ENCODE measurements at regions not wholly inside any gene's neighbourhood (a gene's known extent, or its start where the extent isn't known, plus 50 kb on each side); places are given as distances from the start of the nearest gene placed in this dataset.

DNA sequence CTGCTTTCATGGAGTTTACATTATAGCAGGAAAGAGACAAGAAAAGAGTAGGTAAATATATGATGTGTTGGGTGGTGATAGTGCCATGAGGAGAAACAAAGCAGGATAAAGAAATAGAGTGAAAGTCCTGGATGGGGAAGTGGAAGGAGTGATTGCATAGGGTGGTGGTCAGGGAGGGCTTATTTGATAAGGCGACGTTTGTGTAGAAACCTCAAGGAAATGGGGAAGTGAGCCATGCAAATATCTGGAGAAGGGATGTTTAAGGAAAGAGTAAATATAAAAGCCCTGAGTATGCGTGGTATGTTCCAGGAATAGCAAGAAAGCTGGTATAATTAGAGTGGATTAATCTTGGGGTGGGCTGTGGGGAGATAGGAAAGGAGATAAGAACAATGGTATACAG is 134.7 kb upstream of the SV2C start:
- H3K4me2 ChIP-seq (ENCODE audit: insufficient read depth, insufficient read length, low read length) = no peak overlapping the region
- H3K23ac ChIP-seq (ENCODE audit: insufficient read length, low read depth, low read length) = no peak overlapping the region
- WGBS (ENCODE audit: extremely low coverage, insufficient read length, low lambda C conversion rate) = no CpG with 5 or more reads among the region's 3 CpGs
- TF ChIP-seq, protein P1, sequence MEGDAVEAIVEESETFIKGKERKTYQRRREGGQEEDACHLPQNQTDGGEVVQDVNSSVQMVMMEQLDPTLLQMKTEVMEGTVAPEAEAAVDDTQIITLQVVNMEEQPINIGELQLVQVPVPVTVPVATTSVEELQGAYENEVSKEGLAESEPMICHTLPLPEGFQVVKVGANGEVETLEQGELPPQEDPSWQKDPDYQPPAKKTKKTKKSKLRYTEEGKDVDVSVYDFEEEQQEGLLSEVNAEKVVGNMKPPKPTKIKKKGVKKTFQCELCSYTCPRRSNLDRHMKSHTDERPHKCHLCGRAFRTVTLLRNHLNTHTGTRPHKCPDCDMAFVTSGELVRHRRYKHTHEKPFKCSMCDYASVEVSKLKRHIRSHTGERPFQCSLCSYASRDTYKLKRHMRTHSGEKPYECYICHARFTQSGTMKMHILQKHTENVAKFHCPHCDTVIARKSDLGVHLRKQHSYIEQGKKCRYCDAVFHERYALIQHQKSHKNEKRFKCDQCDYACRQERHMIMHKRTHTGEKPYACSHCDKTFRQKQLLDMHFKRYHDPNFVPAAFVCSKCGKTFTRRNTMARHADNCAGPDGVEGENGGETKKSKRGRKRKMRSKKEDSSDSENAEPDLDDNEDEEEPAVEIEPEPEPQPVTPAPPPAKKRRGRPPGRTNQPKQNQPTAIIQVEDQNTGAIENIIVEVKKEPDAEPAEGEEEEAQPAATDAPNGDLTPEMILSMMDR (conservative IDR thresholded peaks at IDR 0.05) = no peak
- no peak overlapping the region for H3K9ac ChIP-seq (ENCODE audit: extremely low read depth, insufficient read length, low read length)
- no peak overlapping the region for H2BK5ac ChIP-seq (ENCODE audit: insufficient read length, low read length)
- H4K91ac ChIP-seq (ENCODE audit: insufficient read length, low read depth, low read length) = no peak overlapping the region
- no peak overlapping the region for H2AK5ac ChIP-seq (ENCODE audit: insufficient read length, low read length)
- no peak overlapping the region for H3K56ac ChIP-seq (ENCODE audit: insufficient read length, low read depth, low read length)
- no peaks in the 10 kb centered on the region for H3K79me2 ChIP-seq (ENCODE audit: insufficient read depth, low read length)
- peaks cover 6 to 46% of the 10 kb centered on the region in 2 experiments; a peak in 4 of 5 replicates for H3K9me3 Mint-ChIP-seq
- no peak for DNase-seq
- no peak overlapping the region for H3K18ac ChIP-seq (ENCODE audit: insufficient read length, low read depth, low read length)
- H3K79me1 ChIP-seq (ENCODE audit: insufficient read depth, low read depth, low read length, poor library complexity, severe bottlenecking) = no peaks in the 10 kb centered on the region
- H3K4me1 Mint-ChIP-seq = no peaks in the 10 kb centered on the region
- no peak overlapping the region for H4K8ac ChIP-seq (replicated peaks; ENCODE audit: insufficient read length, low read depth, low read length)
- H3K14ac ChIP-seq (ENCODE audit: insufficient read depth, low read length) = no peak overlapping the region
- H2BK20ac ChIP-seq (ENCODE audit: low read depth, low read length, poor library complexity, severe bottlenecking) = no peak overlapping the region
- no peaks in the 10 kb centered on the region for H3K27me3 ChIP-seq (ENCODE audit: insufficient read depth, low read length)
- H3K27ac ChIP-seq (ENCODE audit: insufficient read length, low read depth, low read length) = no peak overlapping the region
- no peak overlapping the region for H3T11ph ChIP-seq (ENCODE audit: low read length)
- H2BK15ac ChIP-seq (ENCODE audit: low read depth, low read length) = no peak overlapping the region
- H3K9me3 ChIP-seq (ENCODE audit: control insufficient read depth, low read depth, low read length) = no peaks in the 10 kb centered on the region
- H3K23me2 ChIP-seq (ENCODE audit: insufficient read length, low read depth, low read length, poor library complexity, severe bottlenecking) = no peaks in the 10 kb centered on the region
- H2BK120ac ChIP-seq (ENCODE audit: low read depth, low read length, poor library complexity, severe bottlenecking) = no peak overlapping the region
- H3K36me3 Mint-ChIP-seq (ENCODE audit: insufficient read depth in 1 of 3, low read depth in 3 of 3) = no peaks in the 10 kb centered on the region
- no peaks in the 10 kb centered on the region; the same call in 1 of the 2 replicates for H3K27me3 Mint-ChIP-seq (ENCODE audit: low read depth)
- H2AFZ ChIP-seq (ENCODE audit: low read length) = no peak overlapping the region
- no peak overlapping the region for H3K4ac ChIP-seq (ENCODE audit: low read depth, low read length)
- H2BK12ac ChIP-seq (ENCODE audit: insufficient read length, low read depth, low read length) = no peak overlapping the region
- no peak overlapping the region for H3K4me3 Mint-ChIP-seq
- H4K20me1 ChIP-seq (ENCODE audit: control insufficient read depth, insufficient read depth, insufficient read length) = no peaks in the 10 kb centered on the region
- H3K27ac Mint-ChIP-seq = no peak overlapping the region
- H4K5ac ChIP-seq (ENCODE audit: insufficient read length, low read depth, low read length) = no peak overlapping the region
- H3K4me1 ChIP-seq (ENCODE audit: insufficient read depth, low read length) = no peaks in the 10 kb centered on the region

All from H9 (cell line).